HG03457 (cell line): ENCODE measurements at regions not wholly inside any gene's neighbourhood (a gene's known extent, or its start where the extent isn't known, plus 50 kb on each side); places are given as distances from the start of the nearest gene placed in this dataset.

Experiments
- ATAC-seq: cut with Tn5 transposase; IDR thresholded peaks from one replicate; pipeline ENCODE4 v1.9.1; 2021; ENCODE audit warnings: moderate number of reproducible peaks; ENCODE audit not compliant: unreplicated experiment

GRCh38 chr10:125514206-125515162, 168.5 kb downstream of the TEX36 start:
- ATAC-seq, result no peak

DNA sequence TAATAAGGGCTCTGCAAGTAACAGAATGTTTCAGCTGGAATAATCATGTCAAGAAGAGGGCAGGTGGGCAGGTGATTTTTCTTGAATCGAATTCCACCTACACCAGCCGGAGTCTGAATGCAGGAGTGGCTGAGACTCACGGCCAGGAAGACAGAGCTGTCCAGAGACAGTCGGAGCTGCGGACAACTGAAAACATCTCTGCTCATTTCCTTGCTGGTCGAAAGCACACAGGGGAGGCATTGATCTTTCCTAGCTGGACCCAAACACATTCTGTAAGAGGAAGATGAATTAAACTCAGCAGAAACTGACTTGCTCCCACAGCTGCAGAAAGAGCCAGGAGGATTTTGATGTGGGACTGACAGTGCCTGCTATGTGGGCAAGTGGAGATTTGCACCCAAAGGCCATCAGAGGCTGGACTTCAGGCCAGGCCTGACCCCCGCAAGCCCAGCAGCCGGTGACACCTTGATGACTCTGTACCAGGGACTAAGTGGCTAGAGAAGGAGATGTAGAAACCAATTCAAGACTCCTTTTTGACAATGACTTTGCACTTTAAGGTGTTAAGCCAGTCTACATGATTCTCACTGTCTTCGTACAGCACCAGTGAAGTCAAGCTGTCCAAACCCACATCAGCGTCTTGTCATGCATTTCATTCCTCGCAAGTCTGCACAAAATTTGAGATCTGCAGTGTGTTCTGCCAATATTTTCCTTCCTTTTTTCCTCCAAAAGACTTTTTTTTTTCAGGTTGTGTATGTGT, 169.4 kb downstream of the TEX36 start:
- no peak for ATAC-seq

GRCh38 chr10:125510998-125511397, 172.0 kb downstream of the TEX36 start:
- no peak for ATAC-seq

DNA sequence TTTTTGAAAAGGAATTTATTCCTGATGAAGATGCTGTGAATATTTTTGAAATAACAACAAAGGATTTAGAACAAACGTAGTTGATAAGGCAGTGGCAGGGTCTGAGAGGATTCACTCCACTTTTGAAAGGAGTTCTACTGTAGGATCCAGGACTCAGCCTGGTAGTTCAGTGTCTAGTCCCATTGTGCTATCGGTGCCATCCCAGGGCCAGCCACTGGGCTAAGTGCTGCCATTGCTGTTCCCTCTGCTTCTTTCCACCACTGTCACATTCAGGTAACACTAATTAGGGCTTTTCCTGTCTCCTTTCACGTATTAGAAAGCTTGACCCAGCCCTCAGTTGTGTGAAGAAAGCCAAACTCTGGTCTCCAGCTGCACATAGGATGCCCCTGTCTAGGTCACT, 177.3 kb downstream of the TEX36 start:
- ATAC-seq, result no peak

- ATAC-seq, result no peak
Measured at GRCh38 chr10:125502276-125502675, 180.7 kb downstream of the TEX36 start.

GRCh38 chr10:125495386-125495785, 187.6 kb downstream of the TEX36 start:
- ATAC-seq, result no peak

- no peak for ATAC-seq
Measured at GRCh38 chr10:125494651-125495239, 188.2 kb downstream of the TEX36 start.

- ATAC-seq, result no peak
Measured at GRCh38 chr10:125491381-125491780, 191.6 kb downstream of the TEX36 start.

DNA sequence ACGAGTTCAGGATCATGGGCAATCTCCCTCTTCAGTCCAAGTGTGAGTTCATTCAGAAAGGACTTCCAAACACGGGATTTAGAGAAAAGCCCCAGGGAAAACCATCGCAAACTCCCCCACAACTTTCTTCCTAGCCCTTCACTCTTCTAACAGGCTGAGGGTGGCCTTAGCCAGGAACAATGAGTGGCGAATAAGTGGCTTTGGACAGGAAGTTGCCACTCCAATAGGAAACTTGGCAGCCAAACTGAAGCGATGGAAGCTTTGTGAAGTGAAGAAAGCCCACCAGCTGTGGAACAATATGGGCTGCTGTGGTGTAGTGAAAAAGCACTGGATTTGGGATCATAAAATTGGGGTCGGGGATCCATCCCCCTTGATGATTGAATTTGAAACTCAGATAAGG, 193.2 kb downstream of the TEX36 start:
- ATAC-seq, result no peak

- no peak for ATAC-seq
Measured at GRCh38 chr10:125485665-125486064, 197.3 kb downstream of the TEX36 start.

DNA sequence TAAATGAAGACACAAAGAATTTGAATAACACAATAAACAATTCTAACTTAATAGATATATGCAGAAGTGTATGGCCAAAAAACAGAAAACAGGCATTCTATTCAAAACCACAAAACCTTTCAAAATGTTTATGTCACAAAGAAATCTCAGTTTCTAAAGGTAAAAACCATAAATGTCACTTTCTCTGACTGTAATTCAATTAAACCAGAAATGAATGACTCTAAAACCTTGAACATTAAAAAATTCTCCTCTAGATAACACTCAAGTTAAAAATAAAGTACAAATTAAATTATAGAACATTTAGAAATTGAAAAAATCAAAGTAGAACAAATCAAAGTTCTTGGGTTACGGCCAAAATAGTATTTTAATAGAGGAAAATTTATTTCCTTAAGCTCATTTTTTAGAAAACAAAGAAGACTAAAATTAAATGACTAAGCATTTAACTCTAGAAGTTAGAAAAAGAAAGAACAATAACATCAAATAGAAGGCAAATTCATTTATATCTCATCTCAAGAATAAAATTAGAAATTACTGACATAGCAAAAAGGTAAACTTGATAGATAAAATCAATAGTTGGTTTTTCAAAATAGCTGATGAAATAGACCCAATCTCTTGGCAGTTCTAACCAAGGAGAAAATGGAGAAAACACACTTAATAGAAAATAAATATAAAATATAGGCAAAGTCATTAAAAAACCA, 198.8 kb downstream of the TEX36 start:
- no peak for ATAC-seq

GRCh38 chr10:125482637-125483036, 200.3 kb downstream of the TEX36 start:
- ATAC-seq, result no peak

DNA sequence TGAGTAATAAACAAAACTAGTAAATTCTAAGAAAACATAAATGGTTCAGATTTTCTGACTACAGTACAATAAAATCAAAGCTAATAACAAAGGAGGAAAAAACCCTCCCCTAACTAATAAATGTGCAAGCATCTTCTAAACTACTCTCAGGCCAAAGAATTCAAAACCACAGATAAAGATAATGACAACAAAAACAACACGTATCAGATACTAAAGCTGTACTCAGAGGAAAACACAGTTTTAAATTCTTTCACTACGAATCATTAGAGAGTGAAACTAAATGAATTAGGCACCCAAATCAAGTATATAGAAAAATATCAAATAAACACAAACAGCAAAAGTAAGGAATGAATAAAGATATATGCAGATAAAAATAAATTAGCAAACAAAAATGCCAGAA, 200.9 kb downstream of the TEX36 start:
- no peak for ATAC-seq

GRCh38 chr10:125479059-125479458, 203.9 kb downstream of the TEX36 start:
- no peak for ATAC-seq

GRCh38 chr10:125475815-125476214, 207.1 kb downstream of the TEX36 start:
- ATAC-seq, result no peak

- no peak for ATAC-seq
Measured at GRCh38 chr10:125473143-125473793, 209.7 kb downstream of the TEX36 start.

DNA sequence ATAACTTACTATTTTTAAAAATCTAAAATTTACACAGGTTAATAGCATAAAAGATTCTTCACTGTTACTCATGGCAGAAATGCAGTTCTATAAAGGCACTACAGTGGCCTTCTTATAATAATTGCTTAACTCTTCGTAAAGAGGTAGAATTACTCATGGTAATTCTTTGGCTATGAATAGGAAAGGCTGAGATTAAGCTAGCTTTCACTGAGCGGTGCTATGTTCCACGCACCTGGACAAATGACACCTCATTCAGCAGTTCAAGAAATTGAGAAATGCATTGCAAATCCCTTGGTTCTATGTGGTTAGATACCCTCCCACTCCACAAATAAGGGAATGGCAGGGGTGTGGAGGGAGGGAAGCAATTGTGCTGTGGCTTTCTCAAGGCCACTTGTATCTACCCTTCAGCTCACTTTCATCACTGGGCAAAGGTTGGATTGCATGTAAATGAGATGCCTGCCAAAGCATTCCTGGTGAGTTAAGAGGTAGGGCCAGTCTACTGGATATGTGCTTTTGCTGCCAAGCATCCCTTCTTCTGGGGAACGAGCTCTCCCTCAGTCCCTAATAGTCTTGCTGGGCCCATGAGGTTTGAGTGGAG, 210.9 kb downstream of the TEX36 start:
- no peak for ATAC-seq

DNA sequence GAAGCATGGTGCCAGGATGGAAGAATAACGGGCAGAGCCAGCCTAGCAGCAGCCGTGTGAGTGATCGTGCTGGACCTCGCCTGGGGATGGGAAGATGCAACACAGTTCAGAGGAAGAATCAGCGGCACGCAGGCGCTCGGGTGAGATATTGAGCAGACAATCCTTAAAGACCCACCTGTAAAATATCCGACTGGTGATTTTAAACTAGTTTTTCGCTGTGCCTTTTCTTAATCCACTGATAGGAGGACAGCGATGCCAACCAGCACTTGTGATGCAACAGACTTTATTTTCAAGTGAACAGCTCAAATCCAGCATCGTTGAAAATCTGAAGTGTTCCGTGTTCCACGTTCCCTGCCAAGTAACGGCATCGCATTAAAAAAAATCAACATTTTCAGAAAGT, 214.7 kb downstream of the TEX36 start:
- ATAC-seq, result no peak

DNA sequence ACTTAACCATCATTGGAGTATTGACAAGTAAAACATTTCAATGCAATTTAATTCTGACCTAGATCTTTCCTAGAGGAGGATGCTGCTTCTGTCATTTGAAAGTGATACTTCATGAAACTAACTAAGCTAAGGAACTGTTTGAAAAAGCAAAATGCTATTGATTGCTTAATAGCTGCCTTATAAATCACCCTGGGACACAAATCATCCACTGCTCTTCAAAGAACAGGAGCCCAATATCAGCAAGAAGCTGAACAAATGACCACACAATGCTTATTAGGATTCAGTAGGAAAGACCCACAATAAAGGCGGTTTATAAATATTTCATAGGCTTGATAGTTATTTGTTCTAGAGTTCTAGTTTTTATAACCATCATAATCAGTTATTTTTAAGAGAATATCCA, 216.3 kb downstream of the TEX36 start:
- ATAC-seq, result no peak

DNA sequence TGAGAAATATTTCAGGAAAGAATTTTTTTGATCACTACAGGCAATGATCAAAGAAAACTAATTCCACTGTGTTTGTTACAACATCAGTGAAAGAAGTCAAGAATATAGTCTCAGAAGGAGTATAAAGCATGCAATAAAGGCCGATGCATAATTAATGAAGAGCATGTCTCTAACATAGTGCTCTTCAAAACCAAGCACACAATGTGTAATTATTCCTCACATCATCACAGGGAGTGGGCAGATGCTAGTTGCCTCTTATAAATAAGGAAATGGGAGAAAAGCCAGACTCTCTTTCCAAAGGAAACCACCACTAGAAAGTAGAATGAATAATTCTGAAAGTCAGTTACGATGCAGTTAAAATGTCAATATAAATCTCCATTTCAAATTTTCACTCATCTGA, 220.1 kb downstream of the TEX36 start:
- no peak for ATAC-seq
